HG02970 (cell line): ENCODE measurements at regions not wholly inside any gene's neighbourhood (a gene's known extent, or its start where the extent isn't known, plus 50 kb on each side); places are given as distances from the start of the nearest gene placed in this dataset.

Experiments
- ATAC-seq: cut with Tn5 transposase; IDR thresholded peaks from one replicate; pipeline ENCODE4 v1.9.1; 2021; ENCODE audit warnings: mild to moderate bottlenecking, moderate library complexity, moderate number of reproducible peaks; ENCODE audit not compliant: unreplicated experiment, low FRiP score

GRCh38 chr9:118362123-118362522 is 657.9 kb downstream of the TLR4 start:
- no peak for ATAC-seq

- no peak for ATAC-seq
Measured at GRCh38 chr9:118362596-118362995, 658.4 kb downstream of the TLR4 start.

GRCh38 chr9:118364266-118365106 is 660.3 kb downstream of the TLR4 start:
- ATAC-seq, result no peak

- ATAC-seq, result no peak
Measured at GRCh38 chr9:118366228-118366627, 662.0 kb downstream of the TLR4 start.

GRCh38 chr9:118367383-118367782 is 663.2 kb downstream of the TLR4 start:
- ATAC-seq, result no peak

- no peak for ATAC-seq
Measured at GRCh38 chr9:118384531-118385100, 680.4 kb downstream of the TLR4 start.

GRCh38 chr9:118395415-118395814 is 691.2 kb downstream of the TLR4 start:
- ATAC-seq, result no peak

- no peak for ATAC-seq
Measured at GRCh38 chr9:118401546-118401945, 697.3 kb downstream of the TLR4 start.

GRCh38 chr9:118414676-118415075 is 710.5 kb downstream of the TLR4 start:
- ATAC-seq, result no peak

GRCh38 chr9:118418887-118419565 is 714.8 kb downstream of the TLR4 start:
- ATAC-seq, result no peak

- ATAC-seq, result no peak
Measured at GRCh38 chr9:118419676-118420075, 715.5 kb downstream of the TLR4 start.

- ATAC-seq, result no peak
Measured at GRCh38 chr9:118422508-118422907, 718.3 kb downstream of the TLR4 start.

- ATAC-seq, result no peak
Measured at GRCh38 chr9:118423021-118423420, 718.8 kb downstream of the TLR4 start.

- ATAC-seq, result no peak
Measured at GRCh38 chr9:118423721-118424120, 719.5 kb downstream of the TLR4 start.

- ATAC-seq, result no peak
Measured at GRCh38 chr9:118426772-118427171, 722.6 kb downstream of the TLR4 start.

GRCh38 chr9:118438810-118439209 is 734.6 kb downstream of the TLR4 start:
- ATAC-seq, result no peak

GRCh38 chr9:118439441-118439840 is 735.2 kb downstream of the TLR4 start:
- no peak for ATAC-seq

- no peak for ATAC-seq
Measured at GRCh38 chr9:118444403-118444802, 740.2 kb downstream of the TLR4 start.

- ATAC-seq, result no peak
Measured at GRCh38 chr9:118446943-118447639, 742.9 kb downstream of the TLR4 start.

GRCh38 chr9:118449554-118449953 is 745.4 kb downstream of the TLR4 start:
- ATAC-seq, result no peak

GRCh38 chr9:118455259-118455658 is 751.1 kb downstream of the TLR4 start:
- ATAC-seq, result no peak
